Medulla oblongata (tissue), 1 donor: ENCODE measurements at regions not wholly inside any gene's neighbourhood (a gene's known extent, or its start where the extent isn't known, plus 50 kb on each side); places are given as distances from the start of the nearest gene placed in this dataset.

Source experiments
- DNase-seq: peaks from one replicate; pipeline ENCODE4 v3.0.0-alpha.2; 2015; ENCODE audit errors: extremely low spot score

- peak; percentile 44 for DNase-seq
Observed at GRCh38 chr7:30212701-30213111, 71.7 kb upstream of the ZNRF2 start.

GRCh38 chr7:30213637-30214036 lies 70.8 kb upstream of the ZNRF2 start:
- DNase-seq, result no peak

DNA sequence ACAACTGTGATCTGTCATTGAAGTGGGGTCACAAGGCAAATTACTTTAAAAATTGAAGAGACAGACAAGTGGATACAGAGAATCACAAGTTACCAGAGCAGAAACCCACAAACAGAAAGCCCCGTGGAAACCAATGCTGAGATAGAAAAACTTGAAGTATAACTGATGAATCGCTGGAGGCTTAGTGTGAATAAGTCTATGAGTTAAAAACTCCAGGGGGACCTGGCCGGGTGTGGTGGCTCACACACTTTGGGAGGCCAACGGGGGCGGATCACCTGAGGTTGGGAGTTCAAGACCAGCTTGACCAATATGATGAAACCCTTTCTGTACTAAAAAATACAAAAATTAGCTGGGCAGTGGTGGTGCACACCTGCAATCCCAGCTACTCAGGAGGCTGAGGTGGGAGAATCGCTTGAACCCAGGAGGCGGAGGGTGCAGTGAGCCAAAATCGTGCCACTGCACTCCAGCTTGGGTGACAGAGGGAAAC lies 69.7 kb upstream of the ZNRF2 start:
- no peak for DNase-seq

GRCh38 chr7:30221764-30222163 lies 62.6 kb upstream of the ZNRF2 start:
- no peak for DNase-seq

DNA sequence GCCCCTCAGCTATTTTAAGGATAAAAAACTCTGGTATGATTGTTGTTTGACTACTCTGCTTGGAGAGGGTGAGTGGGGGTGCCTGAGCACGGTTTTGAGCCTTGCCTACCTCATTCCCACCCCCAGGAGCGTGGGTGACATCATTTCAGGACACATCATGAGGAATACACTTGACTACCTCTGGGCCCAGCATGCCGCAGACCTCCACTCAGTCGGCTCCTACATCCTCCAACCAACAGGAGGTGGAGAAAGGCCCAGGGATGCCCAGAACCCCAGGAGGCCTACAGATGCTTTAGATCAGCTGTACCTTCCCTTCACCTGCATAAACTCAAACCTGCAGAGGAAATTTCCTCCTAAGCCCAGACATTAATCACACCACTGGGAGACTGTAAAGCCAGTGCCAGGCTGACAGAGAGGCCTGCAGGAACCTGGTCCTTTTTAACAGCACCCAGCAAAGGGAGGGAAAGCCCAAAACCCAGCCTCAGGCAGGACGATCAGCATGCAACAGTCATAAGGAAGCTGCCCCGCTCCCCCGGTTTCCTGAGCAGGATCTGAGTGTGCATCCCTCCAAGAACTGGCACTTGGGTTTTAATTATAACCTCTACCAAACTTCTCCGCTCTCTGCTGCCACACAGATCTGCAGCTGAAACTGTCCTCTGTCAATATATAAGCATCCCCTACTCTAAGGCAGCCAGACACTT lies 61.7 kb upstream of the ZNRF2 start:
- DNase-seq, result no peak

GRCh38 chr7:30223896-30224295 lies 60.5 kb upstream of the ZNRF2 start:
- DNase-seq, result no peak

- no peak for DNase-seq
Observed at GRCh38 chr7:30224511-30225062, 59.8 kb upstream of the ZNRF2 start.

DNA sequence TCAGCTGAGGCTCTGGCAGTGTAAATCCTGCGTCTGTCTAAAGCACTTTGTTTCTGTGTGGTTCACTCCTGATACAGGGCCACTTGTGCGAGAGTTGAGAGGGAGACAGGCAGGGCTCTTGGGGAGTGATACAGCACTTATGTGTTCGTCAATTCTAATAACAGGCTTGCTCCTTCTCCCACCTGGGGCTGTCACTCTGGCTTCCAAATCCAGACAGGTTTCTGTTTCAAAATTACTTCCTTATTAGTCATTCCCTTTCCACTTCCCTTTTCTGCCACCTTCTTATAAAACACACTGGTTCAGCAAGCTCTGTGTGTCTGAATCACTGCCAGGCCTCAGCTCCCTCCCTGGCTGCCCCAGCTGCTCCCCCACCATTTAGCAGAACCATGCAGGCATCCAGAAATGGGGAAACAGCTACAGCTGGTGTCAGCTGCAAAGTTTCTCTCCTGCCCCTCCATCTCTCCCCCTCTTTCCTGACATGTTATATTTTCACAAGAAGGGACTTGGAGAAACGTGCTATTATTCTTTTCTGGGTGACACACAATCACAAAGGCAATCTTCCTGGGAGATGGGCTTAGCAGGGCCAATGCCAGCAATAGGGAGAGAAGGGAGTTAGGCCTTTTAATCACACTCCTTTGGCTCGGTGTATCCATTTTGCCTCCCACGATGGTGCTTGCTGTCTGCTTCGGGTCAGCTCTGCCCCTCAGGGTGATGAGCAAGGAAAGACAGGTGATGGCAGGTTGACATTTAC lies 58.4 kb upstream of the ZNRF2 start:
- peak; percentile 89 for DNase-seq

GRCh38 chr7:30226614-30227268 lies 57.7 kb upstream of the ZNRF2 start:
- no peak for DNase-seq

DNA sequence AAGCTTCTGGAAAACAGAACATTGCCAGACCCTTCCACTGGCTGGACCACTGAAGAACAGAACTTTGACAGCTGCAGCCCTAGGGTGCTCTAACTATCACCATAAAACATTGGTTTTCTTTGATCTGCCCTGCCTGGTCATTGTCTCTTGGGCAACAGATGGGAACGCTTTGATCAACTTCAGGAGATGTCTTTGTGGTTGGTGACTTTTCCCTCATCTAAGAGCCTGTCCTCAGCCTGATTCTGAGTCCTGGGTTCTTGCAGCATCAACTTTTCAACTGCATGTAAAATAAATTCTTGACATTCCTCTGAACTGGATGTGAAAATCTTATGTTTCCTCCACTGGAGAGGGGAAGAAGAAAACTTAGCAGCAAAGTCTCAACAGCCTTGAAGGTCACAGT lies 53.1 kb upstream of the ZNRF2 start:
- no peak for DNase-seq

DNA sequence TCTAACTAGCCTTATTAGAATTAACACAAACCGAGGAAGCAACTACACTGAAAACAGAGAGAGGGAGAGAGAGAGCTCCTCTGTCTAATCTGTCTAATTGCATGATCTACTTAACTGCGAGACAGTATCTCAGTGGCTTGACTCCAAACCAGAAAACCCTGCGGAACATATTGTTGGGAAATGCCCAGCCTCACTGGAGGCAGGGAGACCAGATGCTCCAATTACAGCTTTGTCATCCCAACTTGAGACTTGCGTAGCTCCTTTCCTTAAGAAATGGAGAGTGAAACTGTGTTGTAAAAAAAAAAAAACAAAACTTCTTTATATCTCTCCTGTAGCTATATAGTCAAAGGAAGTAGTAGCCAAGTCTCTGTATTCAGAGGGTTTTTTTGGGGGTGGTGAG lies 52.0 kb upstream of the ZNRF2 start:
- no peak for DNase-seq
